ENCODE measurements at regions not wholly inside any gene's neighbourhood (a gene's known extent, or its start where the extent isn't known, plus 50 kb on each side); places are given as distances from the start of the nearest gene placed in this dataset.
A peak's percentile ranks its signal among the peaks of the same experiment; 100 is the strongest.

DNA sequence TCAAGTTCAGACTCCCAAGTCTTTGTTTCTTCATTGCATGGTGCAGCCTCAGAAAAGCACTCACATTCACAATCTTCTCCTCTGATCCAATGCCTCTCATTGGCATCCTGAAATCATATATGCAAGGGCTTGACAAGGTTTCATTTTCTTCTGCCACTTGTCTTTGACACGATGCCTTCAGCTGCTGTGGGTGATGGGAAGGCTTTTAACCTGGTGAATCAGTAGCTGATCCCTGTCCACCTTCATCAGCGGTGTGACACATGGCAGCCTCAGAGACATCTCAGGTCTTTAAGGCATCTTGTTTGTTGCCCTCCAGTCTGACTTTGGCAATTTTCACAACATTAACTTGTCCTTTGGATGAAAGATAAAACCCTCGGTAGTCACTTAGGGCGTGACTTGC is 147.2 kb downstream of the PRELID2 start:
- Histone ChIP-seq H3K27me3 (replicated peaks in 1 of 2; ENCODE audit: control insufficient read depth in 2 of 2, extremely low read depth in 1 of 2, insufficient read depth in 2 of 2, low read length in 1 of 2) (no peaks in the 10 kb centered on the region), H3K36me3 (ENCODE audit: control insufficient read depth in 2 of 2, extremely low read depth in 1 of 2, insufficient read depth in 1 of 2, low read length in 1 of 2) (no peaks in the 10 kb centered on the region), H3K4me3 (ENCODE audit: control insufficient read depth in 1 of 2, extremely low read depth in 1 of 2, low read length in 1 of 2) (no peak overlapping the region), H3K4me1 (ENCODE audit: control insufficient read depth in 1 of 2, extremely low read depth in 1 of 2, insufficient read depth in 2 of 2, low read length in 2 of 2) (no peaks in the 10 kb centered on the region), H3K27ac (ENCODE audit: low read length) (no peak overlapping the region), H3K9me3 (no peaks in the 10 kb centered on the region)
- 100% methylated on average over 1 of the region's 4 CpGs for WGBS (ENCODE audit: insufficient coverage)
- DNase-seq (no peak), ATAC-seq (replicated peaks in 1 of 4) (no peak)
- H3K4me3 Mint-ChIP-seq = no peak overlapping the region
- no peaks in the 10 kb centered on the region for H3K27me3 Mint-ChIP-seq
- ChIA-PET POLR2A (no interaction called here), CTCF (no interaction called here)
- no peaks in the 10 kb centered on the region for H3K36me3 Mint-ChIP-seq
- H3K27ac Mint-ChIP-seq = no peak overlapping the region
- no peaks in the 10 kb centered on the region for H3K4me1 Mint-ChIP-seq
- H3K9me3 Mint-ChIP-seq = peaks cover 0 to 5% (median 0%) of the 10 kb centered on the region in 3 donors

GRCh38 chr5:145685417-145685816 is 149.7 kb downstream of the PRELID2 start:
- no peak overlapping the region for H3K27ac Mint-ChIP-seq
- peaks cover 0 to 5% (median 0%) of the 10 kb centered on the region in 3 donors for H3K9me3 Mint-ChIP-seq
- no peaks in the 10 kb centered on the region for H3K4me1 Mint-ChIP-seq
- no peaks in the 10 kb centered on the region for H3K27me3 ChIP-seq (replicated peaks in 1 of 2; ENCODE audit: control insufficient read depth in 2 of 2, extremely low read depth in 1 of 2, insufficient read depth in 2 of 2, low read length in 1 of 2)
- no peaks in the 10 kb centered on the region for H3K36me3 Mint-ChIP-seq
- H3K36me3 ChIP-seq (ENCODE audit: control insufficient read depth in 2 of 2, extremely low read depth in 1 of 2, insufficient read depth in 1 of 2, low read length in 1 of 2) = no peaks in the 10 kb centered on the region
- ChIA-PET POLR2A (no interaction called here), CTCF (no interaction called here)
- DNase-seq = no peak
- H3K27me3 Mint-ChIP-seq = no peaks in the 10 kb centered on the region
- WGBS (ENCODE audit: insufficient coverage) = no CpG with 5 or more reads among the region's 1 CpG
- no peak overlapping the region for H3K4me3 ChIP-seq (ENCODE audit: control insufficient read depth in 1 of 2, extremely low read depth in 1 of 2, low read length in 1 of 2)
- peak in 1 of 4 experiments; percentile 19 for ATAC-seq (replicated peaks in 1 of 4)
- no peak overlapping the region for H3K4me3 Mint-ChIP-seq
- no peak overlapping the region for H3K27ac ChIP-seq (ENCODE audit: low read length)
- H3K9me3 ChIP-seq = no peaks in the 10 kb centered on the region
- no peaks in the 10 kb centered on the region for H3K4me1 ChIP-seq (ENCODE audit: control insufficient read depth in 1 of 2, extremely low read depth in 1 of 2, insufficient read depth in 2 of 2, low read length in 2 of 2)

- no peak overlapping the region for H3K4me3 Mint-ChIP-seq
- no peaks in the 10 kb centered on the region for H3K36me3 ChIP-seq (ENCODE audit: control insufficient read depth in 2 of 2, extremely low read depth in 1 of 2, insufficient read depth in 1 of 2, low read length in 1 of 2)
- H3K36me3 Mint-ChIP-seq = no peaks in the 10 kb centered on the region
- CTCF ChIA-PET = no interaction called here
- WGBS (ENCODE audit: insufficient coverage) = 76% methylated on average over 2 of the region's 2 CpGs
- no peaks in the 10 kb centered on the region for H3K9me3 ChIP-seq
- ATAC-seq (replicated peaks in 1 of 4) = no peak
- H3K9me3 Mint-ChIP-seq = peaks cover 0 to 3% (median 0%) of the 10 kb centered on the region in 3 donors
- H3K27me3 Mint-ChIP-seq = peaks cover 0 to 1% of the 10 kb centered on the region in 2 donors
- H3K27ac ChIP-seq (ENCODE audit: low read length) = no peak overlapping the region
- no peaks in the 10 kb centered on the region for H3K27me3 ChIP-seq (replicated peaks in 1 of 2; ENCODE audit: control insufficient read depth in 2 of 2, extremely low read depth in 1 of 2, insufficient read depth in 2 of 2, low read length in 1 of 2)
- POLR2A ChIA-PET = no interaction called here
- H3K4me3 ChIP-seq (ENCODE audit: control insufficient read depth in 1 of 2, extremely low read depth in 1 of 2, low read length in 1 of 2) = no peak overlapping the region
- H3K4me1 ChIP-seq (ENCODE audit: control insufficient read depth in 1 of 2, extremely low read depth in 1 of 2, insufficient read depth in 2 of 2, low read length in 2 of 2) = no peaks in the 10 kb centered on the region
- H3K4me1 Mint-ChIP-seq = no peaks in the 10 kb centered on the region
- H3K27ac Mint-ChIP-seq = no peak overlapping the region
- no peak for DNase-seq
Measured at GRCh38 chr5:145683431-145683830, 151.7 kb downstream of the PRELID2 start.

DNA sequence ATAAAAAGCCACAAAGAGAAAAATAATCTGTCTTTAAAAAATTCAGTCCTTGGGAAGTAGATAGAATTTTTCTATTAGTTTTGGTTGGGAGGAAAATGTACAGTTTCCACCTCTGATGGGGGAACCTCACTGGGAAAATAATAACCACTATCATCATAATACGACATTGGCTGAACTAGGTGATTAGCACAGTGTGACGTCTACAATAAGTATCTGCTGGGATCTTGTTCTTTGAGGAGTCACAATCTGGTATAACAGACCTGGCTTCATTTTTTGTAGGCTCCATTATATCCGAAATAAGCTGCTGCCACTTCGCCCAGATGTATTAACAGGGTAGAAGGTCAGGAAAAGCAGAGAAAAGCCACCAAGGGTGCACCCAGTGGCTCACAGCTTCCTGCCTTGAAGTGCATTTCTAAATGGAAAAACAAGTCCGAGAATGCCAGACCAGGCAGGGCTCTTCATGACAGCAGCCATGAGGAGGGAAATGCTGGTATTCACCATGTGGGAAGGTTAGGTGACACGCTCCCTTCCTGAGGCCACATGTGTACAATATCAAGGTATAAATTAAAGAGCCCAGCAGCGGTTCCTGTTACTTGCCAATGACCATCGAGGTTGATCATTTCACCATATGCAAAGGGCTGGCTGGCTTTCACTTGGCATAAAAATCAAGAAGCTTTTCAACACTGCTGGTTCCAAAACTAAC is 152.8 kb downstream of the PRELID2 start:
- no peaks in the 10 kb centered on the region for H3K27me3 ChIP-seq (replicated peaks in 1 of 2; ENCODE audit: control insufficient read depth in 2 of 2, extremely low read depth in 1 of 2, insufficient read depth in 2 of 2, low read length in 1 of 2)
- 59% methylated on average over 3 of the region's 8 CpGs for WGBS (ENCODE audit: insufficient coverage)
- no peak overlapping the region for H3K4me3 ChIP-seq (ENCODE audit: control insufficient read depth in 1 of 2, extremely low read depth in 1 of 2, low read length in 1 of 2)
- H3K27ac Mint-ChIP-seq = no peak overlapping the region
- no peaks in the 10 kb centered on the region for H3K36me3 Mint-ChIP-seq
- no peak overlapping the region for H3K4me3 Mint-ChIP-seq
- H3K27ac ChIP-seq (ENCODE audit: low read length) = no peak overlapping the region
- no peaks in the 10 kb centered on the region for H3K36me3 ChIP-seq (ENCODE audit: control insufficient read depth in 2 of 2, extremely low read depth in 1 of 2, insufficient read depth in 1 of 2, low read length in 1 of 2)
- no peaks in the 10 kb centered on the region for H3K9me3 Mint-ChIP-seq
- no peaks in the 10 kb centered on the region for H3K9me3 ChIP-seq
- peaks cover 0 to 1% of the 10 kb centered on the region in 2 donors for H3K27me3 Mint-ChIP-seq
- H3K4me1 Mint-ChIP-seq = no peaks in the 10 kb centered on the region
- ChIA-PET POLR2A (no interaction called here), CTCF (interaction anchor here in 1 of 2 donors (0.5 to 0.6 kb wide), 2 partner anchors 367 to 1945 kb away, joined by 4 read pairs; no protein-coding TSS in a partner anchor)
- ATAC-seq (replicated peaks in 1 of 4) = no peak
- no peaks in the 10 kb centered on the region for H3K4me1 ChIP-seq (ENCODE audit: control insufficient read depth in 1 of 2, extremely low read depth in 1 of 2, insufficient read depth in 2 of 2, low read length in 2 of 2)
- no peak for DNase-seq

GRCh38 chr5:145681686-145682085 is 153.5 kb downstream of the PRELID2 start:
- H3K4me1 Mint-ChIP-seq = no peaks in the 10 kb centered on the region
- H3K4me1 ChIP-seq (ENCODE audit: control insufficient read depth in 1 of 2, extremely low read depth in 1 of 2, insufficient read depth in 2 of 2, low read length in 2 of 2) = no peaks in the 10 kb centered on the region
- H3K36me3 Mint-ChIP-seq = no peaks in the 10 kb centered on the region
- peaks cover 0 to 1% of the 10 kb centered on the region in 2 donors for H3K27me3 Mint-ChIP-seq
- H3K9me3 Mint-ChIP-seq = no peaks in the 10 kb centered on the region
- H3K27me3 ChIP-seq (replicated peaks in 1 of 2; ENCODE audit: control insufficient read depth in 2 of 2, extremely low read depth in 1 of 2, insufficient read depth in 2 of 2, low read length in 1 of 2) = no peaks in the 10 kb centered on the region
- no peak overlapping the region for H3K4me3 Mint-ChIP-seq
- H3K9me3 ChIP-seq = no peaks in the 10 kb centered on the region
- POLR2A ChIA-PET = interaction anchor here in 1 of 2 donors (0.7 kb wide), 1 partner anchor 532 kb away, joined by 3 read pairs; no protein-coding TSS in a partner anchor
- CTCF ChIA-PET = interaction anchor here in 1 of 2 donors (0.5 to 0.6 kb wide), 2 partner anchors 367 to 1946 kb away, joined by 4 read pairs; no protein-coding TSS in a partner anchor
- no peak overlapping the region for H3K27ac Mint-ChIP-seq
- no peak overlapping the region for H3K4me3 ChIP-seq (ENCODE audit: control insufficient read depth in 1 of 2, extremely low read depth in 1 of 2, low read length in 1 of 2)
- ATAC-seq (replicated peaks in 1 of 4) (no peak), DNase-seq (peak in 4 of 35 experiments; percentile 1 to 33 (median 5))
- no peak overlapping the region for H3K27ac ChIP-seq (ENCODE audit: low read length)
- no peaks in the 10 kb centered on the region for H3K36me3 ChIP-seq (ENCODE audit: control insufficient read depth in 2 of 2, extremely low read depth in 1 of 2, insufficient read depth in 1 of 2, low read length in 1 of 2)

GRCh38 chr5:145681216-145681615 is 153.9 kb downstream of the PRELID2 start:
- no CpG with 5 or more reads among the region's 1 CpG for WGBS (ENCODE audit: insufficient coverage)
- no peak for ATAC-seq (replicated peaks in 1 of 4)
- H3K36me3 ChIP-seq (ENCODE audit: control insufficient read depth in 2 of 2, extremely low read depth in 1 of 2, insufficient read depth in 1 of 2, low read length in 1 of 2) = no peaks in the 10 kb centered on the region
- H3K27ac ChIP-seq (ENCODE audit: low read length) = no peak overlapping the region
- no peak overlapping the region for H3K4me3 Mint-ChIP-seq
- no peak for DNase-seq
- CTCF ChIA-PET = no interaction called here
- H3K27me3 Mint-ChIP-seq = peaks cover 0 to 1% of the 10 kb centered on the region in 2 donors
- no peaks in the 10 kb centered on the region for H3K4me1 Mint-ChIP-seq
- H3K27ac Mint-ChIP-seq = no peak overlapping the region
- POLR2A ChIA-PET = interaction anchor here in 1 of 2 donors (0.7 kb wide), 1 partner anchor 532 kb away, joined by 3 read pairs; no protein-coding TSS in a partner anchor
- H3K4me3 ChIP-seq (ENCODE audit: control insufficient read depth in 1 of 2, extremely low read depth in 1 of 2, low read length in 1 of 2) = no peak overlapping the region
- H3K27me3 ChIP-seq (replicated peaks in 1 of 2; ENCODE audit: control insufficient read depth in 2 of 2, extremely low read depth in 1 of 2, insufficient read depth in 2 of 2, low read length in 1 of 2) = no peaks in the 10 kb centered on the region
- no peaks in the 10 kb centered on the region for H3K9me3 ChIP-seq
- H3K4me1 ChIP-seq (ENCODE audit: control insufficient read depth in 1 of 2, extremely low read depth in 1 of 2, insufficient read depth in 2 of 2, low read length in 2 of 2) = no peaks in the 10 kb centered on the region
- H3K9me3 Mint-ChIP-seq = no peaks in the 10 kb centered on the region
- H3K36me3 Mint-ChIP-seq = no peaks in the 10 kb centered on the region
